ENCODE measurements at regions not wholly inside any gene's neighbourhood (a gene's known extent, or its start where the extent isn't known, plus 50 kb on each side); places are given as distances from the start of the nearest gene placed in this dataset.
"Not testable (repeated sequence)": the region's sequence is repeated elsewhere in the genome, so short reads cannot be mapped to it uniquely, and the experiment has no call there.

DNA sequence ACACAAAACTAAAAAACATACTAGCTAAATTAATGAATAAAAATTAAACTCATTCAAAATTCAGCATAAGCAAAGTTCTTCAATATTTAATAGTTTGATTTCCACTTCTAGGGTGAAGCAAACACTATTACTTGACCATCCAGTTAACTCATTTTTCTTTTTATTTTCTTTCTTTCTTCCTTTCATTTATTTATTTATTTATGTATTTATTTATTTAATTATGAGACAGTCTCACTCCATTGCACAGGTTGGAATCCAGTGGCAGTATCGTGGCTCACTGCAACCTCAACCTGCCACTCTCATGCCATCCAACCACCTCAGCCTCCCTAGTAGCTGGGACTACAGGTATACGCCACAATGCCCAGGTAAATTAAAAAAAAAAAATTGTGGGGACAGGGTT lies 2069.5 kb downstream of the NCAM2 start:
- DNase-seq (ENCODE audit: low spot score) = no peak

DNA sequence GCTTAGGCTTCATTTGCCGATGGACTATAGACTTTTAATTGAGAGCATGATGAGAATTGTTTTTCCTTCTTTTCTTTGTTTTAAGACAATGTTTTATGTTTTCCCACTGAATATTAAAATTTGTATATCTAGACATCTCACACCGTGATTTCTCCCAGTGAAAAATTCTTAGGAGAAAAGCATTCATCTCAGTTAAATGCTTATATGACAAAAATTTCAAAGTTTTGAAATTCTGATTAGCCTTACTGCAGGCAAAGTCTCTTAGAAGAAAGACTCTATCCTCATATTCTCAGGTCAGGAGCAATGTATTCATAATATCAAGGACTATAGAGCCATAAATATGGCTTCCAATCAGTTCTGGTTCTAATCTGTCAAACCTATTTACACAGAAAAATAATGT lies 2085.0 kb downstream of the NCAM2 start:
- no peak for DNase-seq (ENCODE audit: low spot score)

DNA sequence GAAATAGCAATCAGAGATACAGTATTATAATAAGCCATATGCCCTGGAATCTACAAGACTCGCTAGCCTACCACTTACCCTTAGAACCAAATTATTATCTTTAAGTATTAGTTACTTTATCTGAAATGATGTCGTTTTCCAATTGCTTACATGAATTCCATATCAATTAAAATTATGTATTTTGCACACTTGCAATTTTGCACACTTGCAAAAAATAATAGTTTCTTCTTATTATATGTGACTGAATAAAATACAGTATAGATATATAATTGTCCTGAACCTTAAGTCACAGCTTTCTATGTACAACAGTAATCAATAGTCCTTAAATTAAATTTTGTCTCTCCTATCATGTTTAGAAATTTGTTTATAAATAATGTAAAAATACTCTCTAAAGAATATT lies 2095.1 kb downstream of the NCAM2 start:
- no peak for DNase-seq (ENCODE audit: low spot score)

DNA sequence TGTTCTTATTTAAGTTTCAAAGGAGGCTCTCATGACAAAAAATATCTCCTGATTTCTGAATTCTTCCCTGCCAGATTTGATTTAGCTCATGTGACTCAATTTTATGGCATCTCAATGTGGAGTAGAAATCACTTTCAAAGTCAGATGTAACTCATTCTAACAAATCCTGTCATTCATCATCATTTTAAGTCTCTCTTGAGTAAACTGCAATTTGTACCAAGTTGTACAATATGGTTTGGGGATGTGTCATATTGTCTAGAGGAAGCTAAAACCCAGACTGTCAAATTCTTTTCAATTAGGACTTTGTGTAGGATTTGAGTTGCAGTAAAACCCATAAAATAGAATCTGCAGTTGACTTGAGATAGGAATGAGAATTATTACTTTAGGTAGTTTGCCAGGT lies 2101.0 kb downstream of the NCAM2 start:
- DNase-seq (ENCODE audit: low spot score) = no peak

DNA sequence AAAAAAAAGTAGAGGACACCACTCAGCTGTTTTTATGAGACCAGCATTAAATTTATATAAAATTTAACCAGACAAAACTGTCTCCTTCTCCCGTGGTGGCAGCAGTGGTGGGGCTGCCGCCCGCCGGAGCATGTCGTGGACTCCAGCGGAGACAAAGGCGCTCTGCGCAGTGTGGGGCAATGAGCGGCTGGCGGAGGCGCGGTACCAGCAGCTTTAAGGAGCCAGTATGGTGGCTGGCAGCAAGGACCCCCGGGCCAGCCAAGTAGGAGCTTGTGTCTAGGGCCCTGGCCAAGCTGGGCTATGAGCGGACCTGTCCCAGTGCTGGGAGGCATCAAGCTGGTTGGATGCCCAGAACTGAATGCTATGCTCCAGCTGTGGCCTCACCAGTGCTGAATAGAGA lies 2102.9 kb downstream of the NCAM2 start:
- DNase-seq (ENCODE audit: low spot score) = no peak

DNA sequence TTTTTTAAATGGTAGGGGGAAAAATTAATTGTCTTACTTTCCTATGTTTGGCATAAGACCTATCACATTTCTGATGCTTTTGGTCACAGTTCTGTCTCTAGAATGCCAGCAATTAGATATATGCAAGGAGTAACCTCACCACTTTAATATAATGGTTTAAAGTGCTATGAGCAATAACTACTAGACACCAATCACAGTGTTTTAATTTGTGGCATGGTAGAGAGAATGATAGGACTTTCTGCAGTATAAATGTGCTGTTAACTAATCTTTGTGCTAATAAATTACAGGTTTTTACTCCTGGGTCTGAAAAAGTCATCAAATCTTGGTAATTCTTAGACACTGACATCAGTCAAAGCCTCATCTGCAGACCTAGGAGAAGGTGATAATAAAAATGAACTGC lies 2110.3 kb downstream of the NCAM2 start:
- no peak for DNase-seq (ENCODE audit: low spot score)

DNA sequence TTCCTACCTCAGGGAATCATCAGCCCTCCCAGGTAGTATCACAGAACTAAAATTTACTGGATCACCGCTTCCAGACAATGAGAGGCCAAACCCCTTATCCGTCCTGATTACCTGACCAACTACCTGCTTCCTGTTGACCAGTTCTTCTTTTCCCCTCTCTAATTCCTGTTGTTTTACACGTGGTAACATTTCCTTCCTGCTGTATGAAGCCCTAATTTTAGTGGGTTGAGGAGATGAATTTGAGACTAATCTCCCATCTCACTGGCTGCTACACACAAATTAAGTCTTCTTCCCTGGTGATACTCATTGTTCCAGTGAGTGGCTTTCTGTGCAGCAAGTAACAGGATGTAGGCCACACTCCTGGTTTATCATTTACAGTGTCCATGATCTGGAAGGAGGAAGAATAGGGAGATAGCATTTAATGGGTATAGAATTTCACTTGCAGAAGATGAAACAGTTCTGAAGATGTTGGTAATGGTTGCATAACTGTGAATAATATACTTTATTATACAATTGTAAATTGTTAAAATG lies 2112.9 kb downstream of the NCAM2 start:
- DNase-seq (ENCODE audit: low spot score) = no peak

DNA sequence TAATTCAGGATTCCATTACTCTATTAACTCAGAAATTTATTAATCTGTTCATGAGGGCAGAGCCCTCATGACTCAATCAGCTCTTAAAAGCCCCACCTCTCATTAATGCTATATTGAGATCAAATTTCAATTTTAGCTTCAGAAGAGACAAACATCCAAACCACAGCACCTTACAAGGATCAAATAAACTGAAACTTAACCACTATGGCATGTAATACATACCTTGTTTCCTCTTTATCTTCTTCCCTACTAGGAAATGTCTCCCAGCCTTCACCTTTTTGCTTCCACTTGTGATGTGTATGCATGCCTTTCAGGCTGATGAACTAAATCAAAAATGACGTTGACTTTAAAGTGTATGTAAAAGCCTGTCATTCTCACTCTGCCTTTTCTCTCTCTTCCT lies 2121.3 kb downstream of the NCAM2 start:
- DNase-seq (ENCODE audit: low spot score) = no peak

DNA sequence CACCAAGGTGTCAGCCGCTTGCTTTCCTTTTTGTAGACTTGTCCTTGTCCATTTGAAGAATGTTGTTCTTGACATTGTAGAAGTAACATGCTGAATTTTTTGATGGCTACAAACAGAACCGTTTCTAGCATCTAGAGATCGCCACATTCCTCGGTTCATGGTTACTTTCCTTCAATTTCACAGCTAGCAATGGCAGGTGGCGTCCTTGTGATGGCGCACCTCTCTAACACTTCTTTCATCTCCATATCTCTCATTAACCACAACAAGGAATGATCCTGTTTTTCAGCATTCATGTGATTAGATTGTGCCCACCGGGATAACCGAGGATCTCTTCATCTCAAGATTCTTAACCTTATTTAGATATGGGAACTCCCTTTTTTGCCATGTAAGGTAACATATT lies 2129.8 kb downstream of the NCAM2 start:
- DNase-seq (ENCODE audit: low spot score) = no peak

DNA sequence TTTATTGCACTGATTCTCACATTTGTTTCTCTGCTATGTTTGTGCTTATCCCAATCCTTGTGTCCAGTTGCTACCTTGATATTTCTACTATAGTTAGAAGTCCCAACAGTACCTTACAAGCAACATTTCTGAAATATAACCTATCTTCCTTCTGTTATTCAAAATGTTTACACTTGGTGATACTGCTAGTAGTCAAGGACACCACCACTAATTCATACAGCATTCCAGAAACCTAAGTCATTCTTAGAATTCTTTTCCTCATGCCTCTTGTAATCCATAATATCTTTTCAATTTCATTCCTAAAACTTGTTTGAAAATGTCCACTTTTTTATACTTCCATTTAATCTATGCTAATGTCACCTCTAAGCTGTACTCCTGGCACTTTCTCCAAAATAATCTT lies 2132.1 kb downstream of the NCAM2 start:
- DNase-seq (ENCODE audit: low spot score) = no peak

DNA sequence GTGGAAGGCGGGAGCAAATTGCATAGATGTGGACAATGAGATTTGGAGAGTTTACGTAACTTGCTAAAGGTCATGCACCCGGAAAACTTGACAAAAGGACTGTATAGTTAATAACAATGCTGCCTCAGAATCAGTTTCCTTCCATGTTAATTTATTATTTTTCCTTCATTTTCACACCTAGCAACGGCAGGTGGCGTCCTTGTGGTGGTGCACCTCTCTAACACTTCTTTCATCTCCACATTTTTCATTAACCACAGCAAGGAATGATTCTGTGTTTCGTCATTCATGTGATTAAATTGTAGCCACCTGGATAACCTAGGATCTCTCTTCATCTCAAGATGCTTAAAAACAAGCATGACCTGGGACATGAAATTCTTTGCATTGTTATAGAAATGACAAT lies 2133.0 kb downstream of the NCAM2 start:
- no peak for DNase-seq (ENCODE audit: low spot score)

DNA sequence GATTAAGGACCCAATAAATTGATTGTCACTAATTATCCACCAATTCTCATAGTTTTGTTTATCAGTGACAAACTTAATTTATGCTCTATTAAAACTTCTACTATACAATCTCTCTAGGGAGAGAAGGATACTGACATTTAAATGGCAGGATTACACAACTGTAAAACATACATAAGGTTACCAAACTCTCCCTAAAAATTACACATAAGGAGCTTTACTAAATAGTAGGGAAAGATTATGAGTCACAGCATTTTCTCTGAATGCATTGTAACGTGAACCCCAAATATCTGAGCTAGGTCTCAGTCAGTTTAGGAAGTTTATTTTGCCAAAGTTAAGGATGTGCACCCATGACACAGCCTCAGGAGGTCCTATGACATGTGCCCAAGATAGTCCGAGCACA lies 2140.6 kb downstream of the NCAM2 start:
- no peak for DNase-seq (ENCODE audit: low spot score)

DNA sequence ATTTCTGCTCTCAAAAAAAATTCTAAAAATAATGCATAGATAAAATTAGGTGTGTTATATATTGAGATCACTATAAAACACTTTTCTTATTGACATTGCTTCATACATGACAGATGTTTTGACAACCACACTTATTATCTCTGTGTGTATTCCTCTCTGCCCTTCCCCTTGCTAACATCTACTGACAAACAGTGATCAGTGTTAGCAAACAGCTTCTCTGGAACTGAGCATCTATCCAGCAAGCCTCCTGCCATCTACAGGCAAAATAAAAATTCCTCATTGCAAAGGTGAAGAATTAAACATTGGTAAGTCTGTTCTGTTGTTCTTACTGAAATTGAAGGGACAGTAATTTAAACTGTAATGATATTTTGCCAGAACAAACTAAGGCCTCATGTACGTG lies 2153.9 kb downstream of the NCAM2 start:
- DNase-seq (ENCODE audit: low spot score) = peak; percentile 16

DNA sequence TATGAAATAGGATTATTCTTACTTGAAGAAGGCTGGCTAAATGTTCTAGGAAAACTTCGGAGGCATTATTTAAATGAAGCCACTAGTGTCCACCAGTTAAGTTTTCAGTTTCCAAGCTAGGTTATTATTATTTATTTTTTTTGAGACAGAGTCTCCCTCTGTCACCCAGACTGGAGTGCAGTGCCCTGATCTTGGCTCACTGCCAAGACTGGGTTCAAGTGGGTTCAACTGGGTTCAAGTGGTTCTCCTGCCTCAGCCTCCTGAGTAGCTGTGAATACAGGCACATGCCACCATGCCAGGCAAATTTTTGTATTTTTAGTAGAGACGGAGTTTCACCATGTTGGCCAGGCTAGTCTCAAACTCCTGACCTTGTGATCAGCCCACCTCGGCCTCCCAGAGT lies 2155.6 kb downstream of the NCAM2 start:
- not testable (repeated sequence) for DNase-seq (ENCODE audit: low spot score)

DNA sequence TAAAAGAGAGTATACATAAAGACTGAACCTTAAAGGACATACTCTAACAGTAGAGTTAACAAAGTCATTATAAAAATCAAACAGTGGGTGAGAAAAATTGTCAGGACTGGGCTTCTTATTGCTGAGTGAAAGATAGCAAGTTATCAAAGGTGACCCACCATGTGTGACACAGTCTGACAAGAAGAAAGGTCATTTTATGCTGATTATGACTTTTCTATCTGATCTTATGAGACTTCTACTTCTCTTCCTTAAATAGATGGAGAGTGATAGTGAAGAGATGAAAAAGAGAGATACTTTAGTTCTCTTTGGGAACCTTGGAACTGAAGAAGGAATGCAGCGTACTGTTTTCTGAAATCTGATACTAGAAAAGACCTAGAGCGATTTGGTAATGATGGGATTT lies 2157.1 kb downstream of the NCAM2 start:
- DNase-seq (ENCODE audit: low spot score) = no peak

DNA sequence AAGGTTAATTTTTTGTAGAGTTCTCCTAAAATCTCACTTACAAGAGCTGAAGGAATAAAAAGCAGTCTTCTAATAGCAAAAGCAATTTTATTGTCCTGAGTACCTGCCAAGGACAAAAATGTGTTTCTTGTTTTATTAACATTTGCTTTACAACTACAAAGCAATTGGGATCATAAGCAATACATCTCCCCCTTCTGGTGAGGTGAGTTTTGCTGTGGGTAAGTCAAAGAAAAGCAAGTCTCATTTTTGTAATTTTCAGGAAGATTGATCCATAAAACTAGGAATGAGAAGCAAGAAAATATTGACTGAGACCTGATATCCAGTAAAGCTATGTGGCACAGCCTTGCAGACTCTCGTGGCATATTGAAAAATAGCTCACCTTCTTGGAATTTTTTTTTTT lies 2162.7 kb downstream of the NCAM2 start:
- DNase-seq (ENCODE audit: low spot score) = no peak

DNA sequence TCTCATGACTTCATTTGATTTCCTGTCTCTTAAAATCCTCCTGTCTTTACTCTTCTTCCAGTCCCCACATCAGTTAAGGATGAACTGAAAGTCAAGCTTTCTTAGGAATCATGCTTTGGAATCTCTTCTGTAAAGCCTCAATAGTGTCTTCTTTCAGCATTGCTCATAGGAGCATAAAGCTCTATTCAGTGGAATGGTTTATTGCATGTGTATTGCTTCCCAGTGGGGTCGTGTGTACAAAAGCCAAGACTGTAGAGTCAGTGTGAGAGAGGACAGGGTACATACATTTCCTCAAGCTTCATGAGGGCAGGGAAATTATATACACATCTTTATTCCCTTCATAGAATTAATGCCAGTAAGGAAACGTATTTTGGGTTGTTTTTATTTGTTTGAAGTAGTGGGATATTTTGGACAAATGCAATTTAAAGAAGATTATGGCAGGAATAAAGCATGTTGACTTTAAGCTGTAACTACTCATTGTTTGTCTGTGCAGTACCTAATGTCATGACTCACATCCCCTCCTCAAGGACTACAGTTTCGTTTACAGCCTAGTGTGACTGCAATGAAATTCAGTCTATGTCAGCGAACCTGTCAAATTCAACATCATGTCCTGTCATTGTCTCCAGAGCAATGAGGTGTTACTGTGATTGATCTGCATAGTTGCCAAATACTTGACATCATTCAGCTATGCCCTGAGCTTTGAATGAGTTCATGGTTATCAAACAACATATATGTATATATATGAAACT lies 2164.2 kb downstream of the NCAM2 start:
- DNase-seq (ENCODE audit: low spot score) = no peak
